Lung (tissue), 11 donors: ENCODE measurements at regions not wholly inside any gene's neighbourhood (a gene's known extent, or its start where the extent isn't known, plus 50 kb on each side); places are given as distances from the start of the nearest gene placed in this dataset.
"Not testable (repeated sequence)": the region's sequence is repeated elsewhere in the genome, so short reads cannot be mapped to it uniquely, and the experiment has no call there.

Source experiments
- ATAC-seq: fragments of 200-7000 bp; cut with Tn5 transposase; one replicate; pipeline ENCODE4 v1.9.1; 2020; ENCODE audit warnings: moderate number of reproducible peaks; ENCODE audit not compliant: insufficient read depth, low FRiP score
- DNase-seq, 3 donors: peaks; one replicate each; pipeline ENCODE4 v3.0.0-alpha.2; 2013 to 2017
- H3K27ac ChIP-seq, 2 donors: one replicate each; pipeline ENCODE4 v1.5.1; 2013; ENCODE audit warnings: mild to moderate bottlenecking in 2 of 2, moderate library complexity in 2 of 2, control low read depth in 1 of 2, inconsistent platforms in 1 of 2, low read depth in 1 of 2, low read length in 1 of 2
- H3K27me3 ChIP-seq, 3 donors: one replicate each; pipeline ENCODE4 v1.5.1; 2013; ENCODE audit warnings: low read length in 2 of 3; ENCODE audit not compliant: control insufficient read depth in 3 of 3, insufficient read depth in 3 of 3
- H3K36me3 ChIP-seq, 4 donors: one replicate each; pipeline ENCODE4 v1.5.1; 2013; ENCODE audit warnings: low read length in 4 of 4, mild to moderate bottlenecking in 1 of 4, moderate library complexity in 1 of 4; ENCODE audit not compliant: control insufficient read depth in 4 of 4, insufficient read depth in 4 of 4
- H3K4me1 ChIP-seq, 5 donors: one replicate each; pipeline ENCODE4 v1.5.1; 2013; ENCODE audit warnings: low read length in 5 of 5, mild to moderate bottlenecking in 2 of 5, moderate library complexity in 1 of 5; ENCODE audit not compliant: control insufficient read depth in 5 of 5, insufficient read depth in 5 of 5
- H3K4me3 ChIP-seq: one replicate; pipeline ENCODE4 v1.5.1; 2013; ENCODE audit warnings: mild to moderate bottlenecking, control low read depth, moderate library complexity
- H3K9ac ChIP-seq, 2 donors: one replicate each; pipeline ENCODE4 v1.5.1; 2013; ENCODE audit warnings: low read length in 2 of 2, control low read depth in 1 of 2; ENCODE audit not compliant: insufficient read depth in 1 of 2
- H3K9me3 ChIP-seq, 4 donors: one replicate each; pipeline ENCODE4 v1.5.1; 2013; ENCODE audit warnings: low read length in 3 of 4, mild to moderate bottlenecking in 1 of 4, moderate library complexity in 1 of 4; ENCODE audit not compliant: control insufficient read depth in 4 of 4, insufficient read depth in 3 of 4
- WGBS, 2 donors: extraction: QIAGEN DNeasy Blood & Tissue Kit; methylation state at CpG; one replicate each; pipeline ENCODE4 v1.1.7; 2013; 5-methylcytosine and 5-hydroxymethylcytosine counted together
- TF ChIP-seq, protein P1 (sequence below): IDR thresholded peaks from 2 replicates; pipeline ENCODE4 v1.5.1; 2012; ENCODE audit warnings: mild to moderate bottlenecking; ENCODE audit errors: control extremely low read depth, extremely low read depth
- donor health status: control.
- donor health status: control.
- donor health status: Bipolar disorder and iron deficiency.
- donor health status: healthy.
- donor health status: DM: yes; HTN: yes; CAD: no.

DNA sequence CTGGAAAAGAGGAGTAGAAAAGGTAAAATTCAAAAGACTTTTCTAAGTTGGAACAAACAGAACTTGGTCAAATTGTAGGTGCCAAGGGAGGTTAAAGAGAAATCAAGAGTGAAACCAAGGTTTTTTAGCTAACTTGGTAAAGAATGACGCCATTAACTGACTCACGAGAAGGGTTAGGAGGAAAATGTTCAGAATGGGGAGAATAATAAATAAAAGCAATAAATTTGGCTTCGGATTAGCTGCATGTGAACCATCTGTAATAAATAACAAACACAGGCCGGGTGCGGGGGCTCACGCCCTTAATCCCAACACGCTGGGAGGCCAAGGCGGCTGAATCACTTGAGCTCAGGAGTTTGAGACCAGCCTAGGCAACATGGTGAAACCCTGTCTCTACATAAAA, 71.9 kb upstream of the SRRM3 start:
- WGBS, 2 donors: 94 to 95% methylated on average over 8 of the region's 8 CpGs
- no peak for ATAC-seq
- Histone ChIP-seq H3K36me3 (no peaks in the 10 kb centered on the region), H3K27me3 (no peaks in the 10 kb centered on the region), H3K9me3 (no peaks in the 10 kb centered on the region), H3K4me3 (no peak overlapping the region), H3K9ac (no peak overlapping the region), H3K27ac (no peak overlapping the region), H3K4me1 (no peaks in the 10 kb centered on the region)
- DNase-seq: no peak
- TF ChIP-seq, protein P1, sequence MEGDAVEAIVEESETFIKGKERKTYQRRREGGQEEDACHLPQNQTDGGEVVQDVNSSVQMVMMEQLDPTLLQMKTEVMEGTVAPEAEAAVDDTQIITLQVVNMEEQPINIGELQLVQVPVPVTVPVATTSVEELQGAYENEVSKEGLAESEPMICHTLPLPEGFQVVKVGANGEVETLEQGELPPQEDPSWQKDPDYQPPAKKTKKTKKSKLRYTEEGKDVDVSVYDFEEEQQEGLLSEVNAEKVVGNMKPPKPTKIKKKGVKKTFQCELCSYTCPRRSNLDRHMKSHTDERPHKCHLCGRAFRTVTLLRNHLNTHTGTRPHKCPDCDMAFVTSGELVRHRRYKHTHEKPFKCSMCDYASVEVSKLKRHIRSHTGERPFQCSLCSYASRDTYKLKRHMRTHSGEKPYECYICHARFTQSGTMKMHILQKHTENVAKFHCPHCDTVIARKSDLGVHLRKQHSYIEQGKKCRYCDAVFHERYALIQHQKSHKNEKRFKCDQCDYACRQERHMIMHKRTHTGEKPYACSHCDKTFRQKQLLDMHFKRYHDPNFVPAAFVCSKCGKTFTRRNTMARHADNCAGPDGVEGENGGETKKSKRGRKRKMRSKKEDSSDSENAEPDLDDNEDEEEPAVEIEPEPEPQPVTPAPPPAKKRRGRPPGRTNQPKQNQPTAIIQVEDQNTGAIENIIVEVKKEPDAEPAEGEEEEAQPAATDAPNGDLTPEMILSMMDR: no peak

DNA sequence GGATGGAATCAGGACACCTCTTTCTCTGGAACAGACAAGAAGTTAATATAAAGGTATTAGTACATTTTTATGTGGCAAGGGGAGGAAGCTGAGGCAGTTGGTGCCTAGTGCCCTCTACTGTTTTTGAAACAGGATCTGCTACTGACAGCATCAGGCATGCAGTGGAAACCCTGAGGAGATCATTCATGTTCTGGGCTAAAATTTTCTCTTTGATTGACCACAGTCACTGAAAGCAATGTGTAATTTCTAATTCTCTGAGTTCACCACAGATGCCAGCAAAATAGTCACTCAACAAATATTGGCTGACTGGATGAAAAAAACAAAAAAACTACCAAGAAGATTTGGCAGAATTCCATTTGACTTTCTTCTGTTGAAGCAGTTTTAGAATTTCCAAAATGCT, 71.0 kb upstream of the SRRM3 start:
- H3K27ac ChIP-seq, ATAC-seq, H3K9ac ChIP-seq, H3K4me1 ChIP-seq, H3K27me3 ChIP-seq, H3K9me3 ChIP-seq, H3K36me3 ChIP-seq, H3K4me3 ChIP-seq: not testable (repeated sequence)
- DNase-seq: peak; percentile 25 to 61 (median 57)

DNA sequence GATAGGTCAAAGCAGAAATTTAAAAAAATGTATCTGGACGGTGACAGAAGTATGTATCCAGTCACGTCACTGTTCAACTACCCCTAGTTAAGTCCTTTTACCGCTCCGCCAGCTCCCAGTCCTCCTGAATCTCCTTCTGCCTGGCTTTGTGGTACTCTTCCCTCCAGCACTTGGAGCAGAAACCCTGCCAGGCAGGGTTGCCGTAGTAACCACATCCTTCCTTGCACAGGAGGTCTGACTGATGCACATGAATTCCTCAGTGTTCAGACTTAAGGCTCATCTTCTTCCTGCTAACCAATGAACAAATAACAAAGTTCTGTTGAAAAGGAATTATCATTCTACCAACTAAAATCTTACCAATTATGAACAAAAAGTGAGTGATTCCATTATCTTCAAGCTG, 69.8 kb upstream of the SRRM3 start:
- not testable (repeated sequence) for H3K4me1 ChIP-seq

DNA sequence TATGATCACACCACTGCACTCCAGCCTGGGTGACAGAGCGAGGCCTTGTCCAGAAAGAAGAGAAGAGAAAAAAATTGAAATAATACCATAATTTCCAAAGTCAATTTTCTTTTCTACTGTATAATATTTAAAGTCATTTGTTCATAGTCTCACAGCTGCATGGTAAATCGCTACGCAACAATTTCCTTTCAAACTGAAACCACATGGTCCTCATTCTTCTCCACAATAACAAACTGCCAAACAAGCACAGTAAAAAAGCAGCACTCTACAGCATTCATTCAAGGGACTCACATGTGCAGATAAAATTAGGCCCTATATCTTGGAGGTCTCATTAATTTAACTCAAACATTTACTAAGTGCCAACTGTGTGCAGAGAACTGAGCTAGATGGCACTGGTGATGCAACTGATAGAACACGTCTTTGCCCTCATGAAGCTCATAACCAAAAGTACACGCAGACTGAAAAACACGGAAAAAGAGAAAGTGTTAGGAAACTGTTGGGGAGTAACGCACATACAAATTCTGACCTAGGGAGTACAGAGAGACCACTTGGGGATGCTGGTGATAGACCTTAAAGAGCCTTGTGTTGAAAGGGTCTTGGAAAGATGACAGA, 68.4 kb upstream of the SRRM3 start:
- no peaks in the 10 kb centered on the region for H3K36me3 ChIP-seq
- 40 to 57% methylated on average over 7 of the region's 7 CpGs for WGBS, 2 donors
- ATAC-seq (no peak), DNase-seq (no peak)
- no peak overlapping the region for H3K27ac ChIP-seq
- no peaks in the 10 kb centered on the region for H3K27me3 ChIP-seq
- TF ChIP-seq, protein P1: no peak
- no peak overlapping the region for H3K9ac ChIP-seq
- H3K4me1 ChIP-seq: no peaks in the 10 kb centered on the region
- H3K4me3 ChIP-seq: no peak overlapping the region
- H3K9me3 ChIP-seq: no peaks in the 10 kb centered on the region

More for the DNA sequence above, 69.8 kb upstream of the SRRM3 start:
- not testable (repeated sequence) for ATAC-seq, H3K9ac ChIP-seq, H3K27ac ChIP-seq, H3K9me3 ChIP-seq, H3K36me3 ChIP-seq, H3K27me3 ChIP-seq, H3K4me3 ChIP-seq, DNase-seq
- WGBS, 2 donors: 59 to 76% methylated on average over 5 of the region's 5 CpGs
